Stimulated activated CD4-positive, alpha-beta T cell treated with anti-CD3 and anti-CD28 coated beads, Interleukin-4, amount 100 ng/mL, for 48 hours (primary cell): ENCODE measurements at regions not wholly inside any gene's neighbourhood (a gene's known extent, or its start where the extent isn't known, plus 50 kb on each side); places are given as distances from the start of the nearest gene placed in this dataset.

Source experiments
- DNase-seq, 2 donors: peaks; one replicate each; pipeline ENCODE4 v3.0.0-alpha.2; 2020; ENCODE audit warnings: low read depth in 2 of 2

DNA sequence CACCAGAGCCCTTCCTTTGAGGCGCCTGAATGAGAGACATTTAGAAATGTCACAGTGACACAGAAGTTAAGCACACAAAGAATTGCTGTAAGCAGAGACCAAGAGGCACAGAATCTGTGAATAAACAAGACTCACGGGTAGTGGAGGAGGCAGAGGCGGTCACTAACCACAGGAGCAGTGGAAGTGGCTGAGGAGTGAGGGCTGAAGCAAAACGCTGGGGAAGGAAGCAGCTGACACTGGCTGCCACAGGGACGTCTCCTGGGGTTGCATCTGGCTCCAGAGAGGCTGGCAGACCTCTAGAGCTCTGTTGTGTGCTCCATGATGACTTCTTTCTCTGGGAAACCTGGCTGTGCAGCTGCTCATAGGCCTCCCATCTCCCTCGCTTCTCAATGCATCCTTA is 65.0 kb upstream of the SLC2A12 start:
- no peak for DNase-seq

DNA sequence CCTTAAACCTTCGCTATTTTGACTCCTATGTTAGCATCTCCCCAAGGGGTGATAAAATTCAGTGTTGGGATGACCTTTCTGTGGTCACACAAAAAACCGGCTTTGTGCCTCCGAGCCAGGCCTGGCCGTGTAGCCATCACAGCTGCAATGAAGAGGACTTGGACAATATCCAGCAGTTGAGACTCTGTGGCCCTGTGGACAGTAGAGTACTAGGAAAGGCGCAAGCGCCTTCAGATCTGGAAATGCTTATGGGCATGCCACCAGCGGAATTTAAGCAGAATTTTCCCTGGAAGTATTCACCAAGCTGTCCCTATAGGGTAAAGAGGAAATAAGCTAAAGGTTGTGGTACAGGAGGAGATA is 63.3 kb upstream of the SLC2A12 start:
- no peak for DNase-seq

DNA sequence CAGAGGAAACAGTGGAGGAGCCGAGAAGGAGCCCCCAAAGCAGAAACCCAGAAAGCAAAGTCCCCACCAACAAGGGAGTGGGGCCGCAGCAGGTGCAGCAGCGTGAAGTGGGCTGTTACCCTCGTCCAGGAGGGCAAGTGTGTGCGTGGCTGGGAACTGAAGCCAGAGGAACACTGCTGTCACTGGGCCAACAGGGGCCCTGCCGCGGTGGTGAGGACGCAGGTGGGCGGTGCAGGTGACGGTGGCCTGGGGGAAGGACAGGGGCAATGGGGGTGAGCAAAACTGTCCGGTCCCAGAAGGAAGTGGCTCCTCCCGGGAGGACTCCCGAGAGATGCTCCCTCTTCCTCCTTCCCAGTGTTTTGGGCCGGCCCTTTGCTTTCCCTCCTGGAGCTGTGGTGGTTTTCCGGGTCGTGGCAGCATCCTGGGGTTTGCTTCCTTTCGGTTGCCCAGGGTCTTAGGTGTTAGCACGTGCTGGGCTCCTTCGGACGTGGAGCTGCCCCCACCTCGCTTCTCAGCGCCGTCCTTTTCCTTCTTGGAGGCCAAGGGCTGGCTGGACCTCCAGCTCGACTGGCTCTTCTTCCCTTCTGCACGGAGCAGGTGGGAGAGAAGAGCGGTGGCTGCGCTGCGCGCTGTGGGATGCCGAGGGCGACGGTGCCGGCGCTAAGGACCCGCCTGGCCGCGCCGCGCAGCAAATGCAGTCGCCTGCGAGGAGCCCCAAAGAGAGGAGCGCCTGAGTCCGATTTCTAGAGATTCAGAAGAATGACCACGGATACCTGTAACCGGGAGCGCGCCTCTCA is 62.7 kb upstream of the SLC2A12 start:
- no peak for DNase-seq

DNA sequence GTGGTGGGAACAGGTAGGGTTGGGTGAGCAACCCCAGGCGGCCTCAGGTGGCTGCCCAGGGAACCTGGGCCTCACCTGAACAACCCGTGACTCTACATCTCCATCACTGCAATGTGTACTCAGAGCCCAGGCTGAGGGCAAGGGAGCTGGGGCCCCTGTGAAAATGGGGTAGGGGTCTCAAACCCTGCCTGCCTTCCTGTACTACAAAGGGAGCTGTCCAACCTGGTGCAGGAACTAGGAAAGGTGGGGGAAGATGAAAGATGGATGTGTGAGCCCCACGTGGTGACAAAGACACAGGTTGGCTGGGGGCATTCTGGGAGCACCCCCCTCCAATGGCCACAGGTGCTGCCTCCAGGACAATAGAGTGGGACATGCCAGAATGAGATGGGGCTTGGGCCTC is 62.1 kb upstream of the SLC2A12 start:
- DNase-seq = no peak

DNA sequence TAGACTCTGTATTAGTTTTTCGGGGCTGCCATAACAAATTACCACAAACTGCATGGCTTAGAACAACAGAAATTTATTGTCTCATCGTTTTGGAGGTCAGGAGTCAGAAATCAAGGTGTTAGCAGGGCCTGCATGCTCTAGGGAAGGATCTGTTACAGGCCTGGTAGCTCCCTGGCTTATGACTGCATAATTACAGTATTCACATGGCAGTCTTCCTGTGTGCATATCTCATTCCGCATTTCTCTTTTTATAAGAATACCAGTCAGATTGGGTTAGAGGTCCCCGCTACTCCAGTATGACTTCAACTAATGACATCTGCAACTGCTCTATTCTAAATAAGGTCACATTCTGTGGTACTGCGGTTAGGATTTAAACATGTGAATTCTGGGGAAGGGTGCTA is 59.3 kb upstream of the SLC2A12 start:
- no peak for DNase-seq

DNA sequence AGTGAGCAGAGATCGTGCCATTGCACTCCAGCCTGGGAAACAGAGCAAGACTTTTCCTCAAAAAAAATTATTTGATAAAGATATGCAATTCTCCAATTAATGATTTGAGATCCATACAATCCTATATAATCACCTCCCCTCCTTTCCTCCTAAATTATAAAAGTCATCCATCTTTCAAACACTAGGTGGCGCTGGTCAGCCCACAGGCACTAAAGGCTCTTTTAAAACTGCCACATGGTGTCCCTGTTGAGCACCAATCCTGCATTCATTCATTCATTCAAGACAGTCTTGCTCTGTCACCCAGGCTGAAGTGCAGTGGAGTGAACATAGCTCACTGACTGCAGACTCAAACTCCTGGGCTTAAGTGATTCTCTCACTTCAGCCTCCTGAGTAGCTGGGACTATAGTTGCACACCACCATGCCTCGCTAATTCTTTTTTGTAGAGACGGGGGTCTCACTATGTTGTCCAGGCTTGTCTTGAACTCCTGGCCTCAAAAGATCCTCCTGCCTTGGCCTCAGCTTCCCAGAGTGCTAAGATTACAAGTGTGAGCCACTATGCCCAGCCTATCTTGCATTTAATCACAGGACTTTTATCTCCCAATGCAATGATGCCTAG is 58.7 kb upstream of the SLC2A12 start:
- peak in 1 of 2 donors; percentile 16 for DNase-seq

DNA sequence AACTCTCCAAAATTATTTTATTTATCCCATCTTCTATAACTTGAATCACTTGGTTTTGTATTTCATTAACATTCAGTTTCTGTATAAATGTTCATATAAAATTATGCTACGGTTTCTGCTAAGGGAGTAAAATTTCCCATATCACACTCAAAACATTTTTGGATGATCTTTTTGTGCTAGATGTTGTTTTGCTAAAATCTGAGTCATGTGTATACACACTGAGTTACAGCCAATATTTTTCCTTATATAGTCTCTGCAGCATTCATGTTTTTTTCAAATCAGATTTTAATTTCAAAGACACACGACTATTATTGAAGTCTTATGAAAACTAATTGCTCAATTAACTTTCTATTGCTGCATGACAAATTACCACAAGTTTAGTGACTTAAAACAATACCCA is 54.3 kb upstream of the SLC2A12 start:
- DNase-seq = no peak

DNA sequence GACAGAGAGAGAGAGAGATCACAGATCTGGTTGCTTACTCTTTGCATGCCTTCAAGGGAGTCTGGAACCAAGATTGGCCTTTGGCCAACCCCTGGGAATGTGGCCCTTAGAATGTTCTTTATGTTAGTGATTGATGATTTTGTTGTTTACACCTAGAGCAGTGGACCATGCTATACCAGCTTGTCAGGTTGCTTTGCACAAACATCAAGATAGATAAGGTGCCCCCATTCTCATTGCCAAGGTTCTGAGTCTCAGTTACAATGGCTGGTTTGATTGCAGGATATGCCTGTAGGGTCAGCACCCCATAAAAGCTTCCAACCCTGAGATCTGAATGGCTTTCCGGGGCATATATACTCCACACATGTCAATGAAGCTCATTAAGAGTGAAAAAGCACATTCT is 53.5 kb upstream of the SLC2A12 start:
- no peak for DNase-seq

DNA sequence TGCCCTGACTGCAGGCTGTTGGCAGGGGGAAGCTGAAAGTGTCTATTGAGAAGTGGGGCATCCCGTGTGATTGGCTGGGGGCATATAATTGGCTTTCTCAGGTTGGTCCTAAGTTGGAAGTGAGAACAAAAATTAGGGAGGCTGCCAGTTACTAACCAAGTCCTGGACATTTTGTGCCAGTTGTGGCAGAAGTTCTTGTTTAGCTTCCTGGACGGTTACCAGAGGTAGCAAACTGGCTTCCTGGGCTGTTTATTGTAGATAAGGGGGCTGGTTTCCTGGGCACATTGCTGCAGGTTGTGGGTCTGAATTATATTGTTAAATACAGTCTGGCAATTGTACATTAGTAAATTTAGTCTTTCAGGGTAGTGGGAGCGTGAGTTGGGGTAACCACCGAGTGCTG is 50.6 kb upstream of the SLC2A12 start:
- no peak for DNase-seq
